T-helper 1 cell (primary cell): ENCODE measurements at regions not wholly inside any gene's neighbourhood (a gene's known extent, or its start where the extent isn't known, plus 50 kb on each side); places are given as distances from the start of the nearest gene placed in this dataset.

Experiments used
- DNase-seq, 5 donors: peaks; one replicate each; pipeline ENCODE4 v3.0.0-alpha.2; 2012 to 2020

DNA sequence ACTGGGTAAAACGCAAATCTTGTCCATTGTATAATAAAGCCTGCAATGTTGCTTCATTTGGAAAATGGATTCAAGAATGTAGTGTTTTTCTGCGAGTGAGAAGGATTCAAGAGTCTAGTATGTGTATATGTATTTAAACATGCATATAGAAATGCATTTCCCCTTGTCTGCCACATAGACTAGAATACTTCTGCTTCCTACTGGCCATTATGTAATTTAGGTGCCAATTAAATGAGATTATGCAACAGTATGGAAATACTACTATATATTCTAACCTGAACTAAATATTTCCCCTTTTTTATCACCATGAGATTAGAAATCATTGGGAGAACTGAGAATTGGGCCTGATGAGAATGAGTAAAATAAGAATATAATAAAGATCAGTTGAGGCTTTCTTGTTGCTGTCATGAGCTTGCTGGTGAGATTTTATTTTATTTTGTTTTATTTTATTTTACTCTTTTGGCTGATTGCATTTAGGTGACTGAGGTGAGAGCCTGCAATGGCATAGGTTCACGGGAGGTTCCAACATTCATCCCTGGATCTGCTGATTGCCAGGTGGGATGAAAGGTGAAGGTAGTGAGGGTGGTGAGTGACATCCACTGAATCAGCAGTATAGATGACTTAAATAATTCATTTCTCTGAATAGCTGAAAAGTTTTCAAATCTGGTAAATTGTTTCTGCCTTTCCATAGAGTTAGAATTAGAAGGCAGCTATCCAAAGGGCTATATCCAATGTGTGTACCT is 95.6 kb upstream of the SLC4A4 start:
- no peak for DNase-seq

DNA sequence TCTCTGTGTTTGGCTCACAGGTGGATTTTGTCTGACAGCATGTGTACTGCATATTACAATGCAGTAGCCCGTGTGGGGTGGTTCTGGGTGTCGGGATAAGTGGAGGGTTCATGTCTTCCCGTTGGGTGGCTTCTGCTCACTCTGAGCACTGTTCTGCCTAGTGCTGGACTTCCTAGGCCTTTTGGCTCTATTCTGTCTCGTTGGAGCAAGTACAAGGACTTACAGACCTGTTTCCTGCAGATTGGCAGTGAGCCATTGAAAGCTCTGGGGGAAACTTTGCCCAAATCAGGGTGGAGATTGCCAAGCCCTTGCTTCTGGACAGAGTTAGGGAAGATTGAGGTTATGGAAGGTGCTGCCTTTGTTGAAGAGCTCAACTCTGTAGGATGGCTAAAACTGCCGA is 91.1 kb upstream of the SLC4A4 start:
- DNase-seq = no peak

DNA sequence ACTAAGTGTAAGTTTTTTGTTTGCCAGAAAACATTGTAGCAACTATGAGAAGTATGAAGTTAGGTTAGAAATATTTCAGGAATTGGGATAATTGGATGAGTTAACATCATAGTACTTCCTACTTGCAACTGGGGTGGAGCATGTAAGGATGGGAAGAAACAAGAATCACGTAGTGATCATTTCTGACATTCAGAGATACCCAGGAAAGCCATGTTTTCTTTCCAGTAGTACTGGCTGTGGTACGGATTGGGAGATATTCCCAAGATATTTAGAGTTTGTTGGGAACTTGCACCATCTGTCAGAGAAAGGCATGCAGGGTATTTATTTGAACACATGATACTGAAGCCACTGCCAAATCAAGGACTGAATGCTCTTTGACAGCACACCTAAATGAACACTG is 87.6 kb upstream of the SLC4A4 start:
- no peak for DNase-seq

DNA sequence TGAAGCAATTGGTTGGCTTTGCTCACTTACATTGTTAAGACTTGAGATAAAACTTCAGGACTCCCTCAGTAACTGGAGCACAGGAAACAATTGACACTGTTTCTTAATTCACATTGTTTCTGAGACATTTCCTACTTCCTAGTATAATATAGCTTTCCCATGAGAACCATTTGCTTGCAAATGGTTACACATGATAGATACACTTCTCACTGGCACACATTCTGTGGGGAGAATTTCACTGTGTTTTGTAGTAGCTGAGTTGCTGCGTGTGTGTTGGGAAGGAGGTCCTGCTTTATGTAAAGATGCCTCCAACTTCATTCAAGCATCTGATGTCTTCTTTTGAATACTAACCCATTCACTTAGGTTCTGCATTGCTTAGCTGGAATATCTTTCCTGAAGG is 85.3 kb upstream of the SLC4A4 start:
- DNase-seq = no peak

DNA sequence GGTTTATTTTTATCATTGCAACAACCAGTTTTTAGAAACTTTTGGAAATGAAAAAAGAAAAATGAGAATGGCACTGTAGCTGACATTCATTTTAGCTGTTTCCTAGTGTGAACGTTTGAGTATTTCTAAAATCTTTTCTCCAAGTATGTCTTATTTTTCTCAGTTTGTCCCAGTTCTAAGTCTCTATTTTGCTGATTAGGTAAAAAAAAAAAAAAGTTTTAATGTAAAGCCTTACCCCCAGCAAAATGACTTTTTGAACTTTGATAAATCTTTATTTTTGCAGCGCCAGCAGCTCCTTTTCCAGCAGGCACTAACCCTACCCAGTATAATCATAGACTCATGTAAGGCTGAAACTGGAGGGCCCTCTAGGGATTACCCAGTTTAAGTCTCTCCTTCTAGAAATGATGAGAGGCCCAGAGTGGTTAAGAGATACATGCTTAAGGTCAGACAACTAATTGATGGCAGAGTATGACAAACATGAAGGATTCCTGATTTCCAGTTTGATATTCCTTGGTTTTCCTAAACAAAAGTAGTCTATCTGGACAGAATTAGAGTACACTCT is 84.3 kb upstream of the SLC4A4 start:
- DNase-seq = no peak

DNA sequence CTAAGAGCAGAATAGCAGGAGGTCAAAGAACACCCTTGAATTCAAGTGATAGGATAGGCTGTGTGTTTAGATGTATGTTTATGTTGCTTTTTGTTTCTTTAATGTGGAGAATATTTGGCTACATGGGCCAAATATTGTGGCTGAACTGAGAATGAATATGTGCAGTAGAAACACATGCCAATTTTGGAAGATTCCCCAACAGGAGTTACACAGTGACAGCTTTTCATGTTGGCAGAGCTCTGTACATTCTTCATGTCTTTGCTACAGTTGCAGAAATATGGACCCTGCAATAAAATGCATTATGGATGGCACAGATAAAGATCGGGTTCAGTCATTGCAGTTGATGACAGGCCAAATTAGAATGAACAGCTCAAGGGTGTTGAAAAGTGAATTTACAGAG is 82.8 kb upstream of the SLC4A4 start:
- no peak for DNase-seq

DNA sequence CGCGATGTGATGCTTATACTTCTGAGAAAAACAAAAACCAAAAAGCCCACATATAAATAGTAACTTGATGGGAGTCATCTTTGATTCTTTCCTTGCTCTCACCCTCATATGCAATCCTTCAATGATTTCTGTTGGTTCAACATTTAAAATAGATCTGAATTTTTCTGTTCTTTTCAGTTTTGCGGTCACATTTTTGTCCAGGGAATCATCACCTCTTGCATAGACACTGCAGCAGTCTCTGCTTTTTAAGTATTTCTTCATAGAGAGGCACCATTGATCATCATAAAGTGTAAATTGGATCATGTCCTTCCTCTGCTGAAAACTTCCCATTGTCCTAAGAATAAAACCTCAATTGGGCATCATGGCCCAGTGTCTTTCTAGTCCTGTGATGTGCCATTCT is 81.1 kb upstream of the SLC4A4 start:
- no peak for DNase-seq

DNA sequence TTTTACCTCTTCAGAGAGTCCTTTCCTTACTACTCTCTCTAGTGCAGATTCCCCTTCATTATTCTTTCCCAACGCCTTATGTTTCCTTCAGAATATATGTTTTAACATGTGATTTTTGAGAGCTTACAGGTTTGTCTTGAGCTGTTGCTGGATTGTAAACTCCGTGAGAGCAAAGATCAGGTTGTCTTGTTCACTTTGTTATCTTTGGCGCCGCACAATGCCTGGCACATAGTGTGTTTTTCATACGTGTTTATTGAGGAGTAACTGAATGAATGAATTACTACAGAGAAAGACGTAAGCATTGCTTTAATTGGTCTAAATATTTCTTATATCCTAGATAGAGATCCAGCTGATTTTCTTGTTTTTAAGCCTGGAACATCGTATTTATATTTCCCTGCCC is 80.5 kb upstream of the SLC4A4 start:
- no peak for DNase-seq

DNA sequence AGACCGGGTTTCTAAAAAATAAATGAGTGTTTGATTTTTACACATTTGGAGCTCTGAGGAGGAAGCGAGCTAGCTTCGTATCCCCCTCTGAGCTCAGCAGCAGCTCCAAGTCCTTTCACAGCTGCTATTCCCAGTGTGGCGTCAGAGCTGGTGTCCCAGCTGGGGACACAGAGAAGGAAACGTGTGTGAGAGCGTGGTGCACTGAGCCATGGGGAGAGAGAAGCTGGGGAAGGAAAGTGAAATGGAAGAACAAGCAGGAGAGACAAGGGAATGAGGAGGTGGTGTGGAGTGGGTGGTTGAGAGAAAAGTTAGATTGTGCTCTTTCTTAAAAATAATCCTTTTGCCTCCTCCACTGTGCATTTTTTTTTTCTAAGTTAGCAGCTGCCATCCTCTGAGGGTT is 79.5 kb upstream of the SLC4A4 start:
- DNase-seq = no peak

DNA sequence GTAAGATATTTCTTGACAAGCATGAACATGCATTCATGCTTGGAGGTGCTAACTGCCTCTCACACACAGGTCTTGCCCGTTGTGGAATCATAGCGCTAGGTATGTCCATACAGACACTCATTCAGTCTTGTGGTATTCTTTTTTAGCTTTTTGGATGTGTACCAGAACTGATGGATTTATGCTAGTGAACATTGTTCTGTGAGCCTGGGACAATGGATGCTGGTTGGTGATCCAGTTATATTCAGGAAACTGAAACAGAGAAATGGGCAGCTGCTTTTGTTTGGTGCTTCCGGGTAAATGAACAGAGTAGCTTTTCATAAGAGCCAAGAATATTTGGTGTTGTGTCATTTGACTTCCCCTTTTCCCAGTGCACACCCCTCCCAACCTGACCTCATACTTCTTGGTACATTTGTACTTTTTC is 78.9 kb upstream of the SLC4A4 start:
- no peak for DNase-seq

DNA sequence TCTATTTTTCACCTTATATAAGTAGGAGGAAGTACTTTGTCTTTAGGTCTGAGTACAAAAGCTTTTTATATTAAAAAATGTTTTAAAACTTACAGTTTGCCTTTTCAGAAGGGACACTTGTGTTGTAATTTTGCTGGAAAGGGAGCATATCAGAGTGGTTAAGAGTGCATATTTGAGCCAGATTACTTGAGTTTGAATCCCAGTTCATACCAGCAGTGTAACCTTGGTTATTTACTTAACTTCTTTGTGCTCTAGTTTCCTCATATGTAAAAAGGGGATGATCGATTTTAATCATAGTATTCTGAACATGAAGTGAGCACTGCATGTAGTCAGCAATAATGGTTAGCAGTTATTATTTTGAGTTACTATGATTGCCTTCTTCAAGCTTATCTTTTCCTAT is 78.3 kb upstream of the SLC4A4 start:
- no peak for DNase-seq

DNA sequence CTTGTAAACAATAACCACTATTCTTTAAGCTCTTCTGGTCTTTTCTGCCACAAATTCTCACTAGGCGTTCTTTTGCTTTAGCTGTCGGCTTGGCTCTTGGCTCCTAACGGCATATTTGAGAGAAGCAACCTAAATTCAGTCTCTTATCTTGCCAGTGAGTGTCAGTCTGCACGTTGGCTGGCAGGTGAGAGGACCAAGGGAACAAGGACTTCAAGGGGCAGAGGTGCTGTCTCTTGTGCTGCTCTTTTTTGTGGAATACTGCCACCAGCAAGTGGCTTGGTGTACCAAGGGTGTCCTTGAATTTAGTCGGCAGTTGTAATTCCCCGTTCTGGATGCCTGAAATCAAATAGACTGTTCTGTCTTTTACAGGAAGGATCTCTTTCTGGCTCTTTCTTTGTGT is 77.8 kb upstream of the SLC4A4 start:
- DNase-seq = no peak

DNA sequence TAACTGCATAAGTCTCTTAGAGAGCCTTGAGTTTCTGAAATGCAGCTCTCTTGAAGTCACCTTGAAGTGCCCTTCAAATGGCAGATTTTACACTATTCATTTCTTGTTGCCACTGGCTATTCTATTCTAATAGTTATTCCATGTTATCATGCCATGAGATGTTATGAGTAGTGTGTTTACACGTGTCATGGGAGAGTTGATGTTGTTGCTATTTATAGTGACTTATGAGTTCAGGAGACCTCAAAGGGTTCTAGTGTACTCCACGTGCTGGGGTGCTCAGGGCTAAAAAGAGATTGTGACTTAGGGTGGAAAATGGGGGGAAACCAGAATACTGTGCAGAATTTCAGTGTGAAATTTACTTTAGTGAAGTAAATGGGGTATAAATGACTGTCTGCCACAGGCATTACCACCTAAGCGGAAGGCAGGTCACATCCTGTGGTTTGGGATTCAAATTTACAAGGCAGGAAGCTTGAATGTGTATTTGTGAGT is 77.1 kb upstream of the SLC4A4 start:
- no peak for DNase-seq

DNA sequence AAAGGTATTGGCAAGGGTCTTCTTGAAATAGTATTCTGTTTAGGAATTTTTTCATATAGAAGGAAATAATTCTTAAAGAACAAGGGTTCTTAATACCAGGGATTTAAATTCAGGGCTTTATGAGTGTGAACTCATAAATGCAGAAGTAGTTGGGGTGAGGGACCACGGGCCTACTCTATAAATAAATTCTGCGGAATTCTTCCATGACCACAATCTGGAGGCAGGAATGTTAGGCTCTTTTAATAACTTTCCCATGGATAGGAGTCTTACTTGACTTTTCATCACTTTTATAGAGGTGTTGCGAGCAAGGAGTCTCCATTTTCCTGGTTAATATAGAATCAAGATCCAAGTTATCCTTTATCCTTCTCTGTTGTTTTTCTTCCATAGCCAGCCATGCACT is 76.7 kb upstream of the SLC4A4 start:
- no peak for DNase-seq

DNA sequence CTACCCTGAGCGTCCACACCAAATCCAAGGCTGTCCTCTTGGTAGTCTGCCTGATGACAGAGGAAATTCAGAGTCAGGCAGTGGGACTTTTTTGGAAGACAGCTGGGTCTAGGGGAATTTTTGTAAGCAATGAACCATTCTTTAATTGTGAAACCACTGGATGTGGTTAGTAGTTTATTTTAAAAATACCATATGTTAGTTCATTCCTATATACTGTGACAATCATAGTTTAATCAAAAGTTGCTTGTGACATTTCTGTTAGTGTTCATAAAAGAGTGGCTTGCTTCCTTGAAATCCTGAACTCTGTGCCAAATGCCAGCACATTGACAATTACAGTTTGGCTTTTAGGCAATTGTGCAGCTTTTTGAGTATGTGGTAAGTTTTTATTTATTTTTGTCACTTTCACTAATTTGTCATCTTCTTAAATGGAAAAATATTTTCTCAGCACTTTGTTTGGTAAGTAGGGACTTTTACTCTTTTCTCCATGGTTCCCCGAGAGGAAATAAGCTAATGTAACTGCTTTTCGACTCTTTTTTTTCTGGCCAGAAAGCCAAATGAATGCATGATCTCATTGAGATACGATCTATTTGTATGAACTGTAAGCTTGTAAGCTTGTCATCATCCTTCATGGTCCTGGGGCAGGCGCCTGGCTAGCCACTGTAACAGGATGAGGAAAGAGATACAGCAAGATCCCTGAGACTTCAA is 72.6 kb upstream of the SLC4A4 start:
- DNase-seq = no peak

DNA sequence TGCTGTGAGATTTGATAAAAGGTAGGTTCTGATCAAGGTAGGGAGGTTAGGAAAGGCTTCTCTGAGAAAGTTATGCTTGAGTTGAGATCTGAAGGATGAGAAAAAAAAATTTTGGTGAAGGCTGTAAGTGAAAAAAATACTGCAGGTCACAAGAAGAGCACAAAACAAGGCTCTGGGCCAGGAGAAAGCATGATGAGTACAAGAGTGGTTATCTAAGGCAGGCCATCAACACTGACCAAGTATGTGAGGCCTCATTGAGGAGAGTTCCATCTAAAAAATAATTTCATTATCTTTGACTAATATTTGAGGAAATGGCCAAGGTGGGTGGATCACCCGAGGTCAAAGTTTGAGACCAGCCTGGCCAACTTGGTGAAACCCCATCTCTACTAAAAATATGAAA is 71.6 kb upstream of the SLC4A4 start:
- no peak for DNase-seq

DNA sequence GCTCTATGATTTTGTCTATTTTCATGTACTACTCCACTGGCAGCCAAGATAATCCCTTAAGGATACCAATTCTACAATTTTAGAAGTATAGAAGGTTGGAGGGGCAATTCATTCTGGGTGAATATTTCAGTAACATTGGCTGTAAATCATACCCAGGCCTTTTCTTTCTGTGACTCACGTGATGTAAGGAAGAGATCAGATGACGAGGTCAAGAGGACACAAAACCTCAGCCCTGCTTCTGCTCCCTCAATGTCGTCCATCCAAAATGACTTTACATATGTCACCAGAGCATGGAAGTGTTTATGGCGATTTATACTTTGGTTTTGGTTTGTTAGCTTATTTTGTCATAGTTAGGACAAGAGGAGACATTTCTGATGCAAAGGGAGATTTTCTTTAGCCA is 70.7 kb upstream of the SLC4A4 start:
- DNase-seq = no peak

DNA sequence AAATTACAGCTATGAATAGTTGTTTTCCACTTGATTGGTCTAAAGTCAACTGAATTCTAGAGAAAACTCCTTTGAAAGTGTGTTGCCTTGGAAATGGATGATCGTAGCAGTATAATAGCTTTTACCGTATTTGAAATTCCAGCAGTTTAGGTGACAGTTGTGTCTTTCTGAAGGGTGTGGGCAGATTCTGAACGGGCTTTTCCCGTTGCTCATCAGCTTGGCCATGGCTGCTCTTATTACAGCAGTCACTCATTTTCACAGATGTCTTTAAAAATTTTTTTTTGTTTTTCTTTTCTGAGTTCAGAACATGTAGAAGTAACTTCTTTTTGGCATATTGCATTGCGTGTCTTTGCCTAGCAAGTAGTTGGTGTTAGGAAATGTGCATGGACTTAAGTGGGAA is 69.6 kb upstream of the SLC4A4 start:
- no peak for DNase-seq

DNA sequence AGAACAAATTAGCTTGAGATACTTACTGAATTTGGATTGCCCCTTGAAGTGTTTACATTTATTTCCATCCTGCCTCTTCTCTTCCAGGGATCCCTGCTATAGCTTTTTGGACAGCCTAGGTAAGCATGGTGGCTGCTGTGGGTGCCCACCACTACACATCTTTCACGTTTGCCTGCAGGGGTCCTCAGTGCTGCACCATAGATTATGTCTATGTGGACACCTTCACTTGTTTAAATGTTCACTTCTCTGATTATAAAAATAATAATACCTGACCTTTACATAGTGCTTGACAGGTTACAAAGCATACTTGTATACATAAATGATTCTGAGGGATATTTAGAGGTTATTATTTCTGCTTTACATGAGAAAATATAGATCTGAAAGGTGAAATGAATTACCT is 67.9 kb upstream of the SLC4A4 start:
- no peak for DNase-seq

DNA sequence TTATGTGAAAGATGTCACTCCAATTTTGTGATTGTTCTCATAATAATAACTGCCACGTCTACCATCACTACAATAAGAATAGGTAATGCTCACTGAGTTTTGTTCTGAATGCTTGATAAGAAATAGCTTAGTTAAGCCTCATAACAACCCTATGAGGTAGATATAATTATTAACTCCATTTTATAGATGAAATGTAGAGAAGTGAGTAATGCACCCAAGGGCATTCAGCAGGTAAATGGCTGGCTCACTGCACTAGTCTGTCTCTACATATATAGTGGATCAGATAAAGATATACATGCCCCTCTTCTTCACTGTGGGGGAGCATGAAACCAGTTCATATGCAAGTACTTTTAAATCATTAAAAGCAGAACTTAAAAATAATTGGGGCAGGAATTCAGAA is 65.8 kb upstream of the SLC4A4 start:
- no peak for DNase-seq

DNA sequence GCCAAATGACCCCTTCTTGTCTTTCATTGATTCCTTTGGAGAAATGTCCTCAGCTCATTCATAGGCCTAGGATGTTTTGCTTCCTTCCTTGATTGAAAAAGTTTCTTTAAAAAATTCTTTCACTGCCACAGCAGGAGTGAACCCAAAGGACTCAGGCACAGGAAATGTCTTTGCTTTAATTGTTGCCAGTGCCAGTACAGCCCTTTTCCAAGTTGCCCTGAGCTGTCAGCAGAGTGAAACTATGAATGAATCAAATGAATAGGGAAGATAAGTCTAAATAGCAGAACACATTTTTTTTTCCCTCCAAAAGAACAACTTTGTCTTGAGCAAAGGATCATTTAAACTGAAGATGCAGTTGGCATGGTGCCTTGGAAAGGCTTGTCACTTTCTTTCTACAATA is 63.8 kb upstream of the SLC4A4 start:
- DNase-seq = no peak

DNA sequence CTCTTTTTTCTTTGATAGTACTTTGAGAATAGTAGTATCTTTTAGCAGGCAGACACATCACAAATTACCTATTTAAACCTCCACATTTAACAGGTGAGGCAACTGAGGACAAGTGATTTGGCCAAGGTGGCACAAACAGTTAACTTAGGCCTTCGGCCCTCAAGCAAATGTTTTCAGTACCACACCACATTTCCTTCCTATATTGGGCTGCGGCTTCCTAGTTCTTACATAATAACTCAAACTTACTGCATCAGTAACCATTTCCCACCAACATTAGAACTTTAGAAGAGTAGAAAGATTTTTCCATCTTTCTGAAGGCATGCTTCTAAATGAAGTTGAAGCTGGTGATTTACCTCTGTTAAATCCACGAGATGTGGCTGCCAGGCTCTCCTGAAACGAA is 63.2 kb upstream of the SLC4A4 start:
- DNase-seq = no peak

DNA sequence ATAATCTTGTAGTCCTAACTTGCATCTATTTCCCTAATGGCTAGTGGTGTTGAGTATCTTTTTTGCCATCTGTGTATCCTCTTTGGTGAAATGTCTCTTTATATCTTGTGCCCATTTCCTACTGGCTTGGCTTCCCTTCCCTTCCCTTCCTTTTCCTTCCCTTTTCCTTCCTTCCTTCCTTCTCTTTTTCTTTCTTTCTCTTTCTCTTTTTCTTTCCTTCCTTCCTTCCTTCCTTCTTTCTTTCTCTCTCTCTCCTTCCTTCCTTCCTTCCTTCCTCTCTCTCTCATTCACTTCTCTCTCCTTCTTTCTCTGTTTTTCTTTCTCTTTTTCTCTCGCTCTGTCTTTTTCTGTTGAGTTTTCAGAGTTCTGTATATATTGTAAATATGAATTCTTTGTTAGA is 61.5 kb upstream of the SLC4A4 start:
- DNase-seq = no peak

DNA sequence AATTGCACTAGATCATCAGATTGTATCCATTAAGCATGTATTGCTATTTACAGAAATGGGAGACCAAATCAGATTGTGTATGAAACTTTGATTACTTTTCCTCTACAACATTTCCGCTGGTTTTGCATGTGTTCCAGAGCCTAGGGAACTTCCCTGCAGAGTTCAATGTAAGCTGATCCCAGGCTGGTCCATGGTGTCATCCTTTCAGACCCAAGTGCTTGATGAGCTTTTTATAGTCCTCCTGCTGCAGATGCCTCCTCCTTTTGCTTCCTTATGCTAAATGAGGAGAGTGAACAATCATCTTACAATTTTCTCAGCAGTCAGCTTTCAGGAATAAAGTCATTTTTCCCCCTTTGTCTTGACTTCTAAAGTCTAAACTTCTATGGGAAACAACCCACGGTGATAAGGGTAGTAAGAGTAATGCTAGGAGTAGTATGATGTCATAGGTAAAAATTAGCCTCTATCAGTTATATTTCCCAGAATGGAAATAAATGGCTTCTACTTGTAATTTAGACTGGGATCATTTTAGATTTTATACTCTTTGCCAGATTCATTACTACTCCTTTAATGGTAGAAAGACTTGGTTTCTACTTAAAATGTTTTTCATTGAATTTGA is 55.1 kb upstream of the SLC4A4 start:
- no peak for DNase-seq
